ENCODE measurements at regions not wholly inside any gene's neighbourhood (a gene's known extent, or its start where the extent isn't known, plus 50 kb on each side); places are given as distances from the start of the nearest gene placed in this dataset.

- ChIA-PET CTCF (no interaction called here), SMC1A (ENCODE audit: uncharacterized antibody, unreplicated experiment) (no interaction called here), POLR2A (no interaction called here), RAD21 (ENCODE audit: unreplicated experiment) (no interaction called here)
- Histone ChIP-seq H3K27me3 (replicated peaks in 1 of 2; ENCODE audit: control insufficient read depth in 2 of 2, insufficient read depth in 2 of 2, low read length in 1 of 2) (no peaks in the 10 kb centered on the region), H3K4me3 (no peak overlapping the region), H4K20me1 (ENCODE audit: control insufficient read depth, insufficient read depth) (no peaks in the 10 kb centered on the region), H3K27ac (ENCODE audit: control insufficient read depth, insufficient read depth) (no peak overlapping the region), H3K9ac (ENCODE audit: control insufficient read depth, insufficient read depth, low read length) (no peak overlapping the region), H2AFZ (ENCODE audit: control insufficient read depth, low read depth, low read length) (no peak overlapping the region), H3K79me2 (ENCODE audit: control insufficient read depth, insufficient read depth, low read length) (no peaks in the 10 kb centered on the region), H3K4me2 (ENCODE audit: control insufficient read depth, insufficient read depth) (no peak overlapping the region), H3K4me1 (ENCODE audit: control insufficient read depth, insufficient read depth, low read length) (no peaks in the 10 kb centered on the region), H3K9me3 (replicated peaks; ENCODE audit: control insufficient read depth, insufficient read depth, low read length) (no peaks in the 10 kb centered on the region), H3K36me3 (ENCODE audit: control insufficient read depth in 2 of 2, insufficient read depth in 2 of 2, low read length in 1 of 2) (no peaks in the 10 kb centered on the region)
- no peak for TF ChIP-seq NFIC (IDR thresholded peaks at IDR 0.05; ENCODE audit: low read depth, low read length)
- TF ChIP-seq RBBP5 (conservative IDR thresholded peaks at IDR 0.05), result no peak
- TF ChIP-seq, protein P1, sequence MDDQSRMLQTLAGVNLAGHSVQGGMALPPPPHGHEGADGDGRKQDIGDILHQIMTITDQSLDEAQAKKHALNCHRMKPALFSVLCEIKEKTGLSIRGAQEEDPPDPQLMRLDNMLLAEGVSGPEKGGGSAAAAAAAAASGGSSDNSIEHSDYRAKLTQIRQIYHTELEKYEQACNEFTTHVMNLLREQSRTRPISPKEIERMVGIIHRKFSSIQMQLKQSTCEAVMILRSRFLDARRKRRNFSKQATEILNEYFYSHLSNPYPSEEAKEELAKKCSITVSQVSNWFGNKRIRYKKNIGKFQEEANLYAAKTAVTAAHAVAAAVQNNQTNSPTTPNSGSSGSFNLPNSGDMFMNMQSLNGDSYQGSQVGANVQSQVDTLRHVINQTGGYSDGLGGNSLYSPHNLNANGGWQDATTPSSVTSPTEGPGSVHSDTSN (IDR thresholded peaks at IDR 0.05; ENCODE audit: insufficient replicate concordance, low read depth, low read length), result no peak
- no peak for TF ChIP-seq IKZF2 (IDR thresholded peaks at IDR 0.05)
- TF ChIP-seq ZNF687 (IDR thresholded peaks at IDR 0.05), result no peak
- no peak for TF ChIP-seq HDGF (IDR thresholded peaks at IDR 0.05)
- ATAC-seq, result no peak
- in situ Hi-C loops (cut with MboI) (no loop called here), intact Hi-C loops (cut with micrococcal nuclease; ENCODE audit: unreplicated experiment) (no loop called here)
- FAIRE-seq, result no peak
- BruUV-seq (replicated peaks), result no TSS peak
- WGBS (ENCODE audit: insufficient coverage, insufficient replicate concordance, low lambda C conversion rate, missing lambda C conversion rate), result 0% methylated on average over 2 of the region's 2 CpGs
- DNase-seq (ENCODE audit: low read depth, low spot score), result no peak
Measured at GRCh38 chr5:126055348-126055729, 367.9 kb upstream of the GRAMD2B start.

All from GM12878 (cell line).